ENCODE measurements at regions not wholly inside any gene's neighbourhood (a gene's known extent, or its start where the extent isn't known, plus 50 kb on each side); places are given as distances from the start of the nearest gene placed in this dataset.

- no peak overlapping the region for H3K4ac ChIP-seq (replicated peaks; ENCODE audit: insufficient read length, low read depth, low read length)
- H3K23ac ChIP-seq (ENCODE audit: insufficient read length) = no peak overlapping the region
- ChIA-PET POLR2A (ENCODE audit: partially characterized antibody) (interaction anchor here (0.6 kb wide), 1 partner anchor 68 kb away, joined by 3 read pairs; no protein-coding TSS in a partner anchor), CTCF (ENCODE audit: partially characterized antibody) (interaction anchor here (0.8 to 1.4 kb wide), 3 partner anchors 10 to 70 kb away, joined by 3 to 5 read pairs (median 5); no protein-coding TSS in a partner anchor)
- H4K91ac ChIP-seq (replicated peaks; ENCODE audit: insufficient read length, low read length) = no peak overlapping the region
- no peak overlapping the region for H2BK20ac ChIP-seq (ENCODE audit: low read length)
- DNase-seq (ENCODE audit: low read depth in 1 of 2, low spot score in 2 of 2) = no peak
- peaks cover 0 to 4% of the 10 kb centered on the region in 2 experiments; a peak in 3 of 4 replicates for H3K9me3 ChIP-seq (ENCODE audit: insufficient read depth in 2 of 2, low read depth in 1 of 2, low read length in 1 of 2)
- 89% methylated on average over 3 of the region's 3 CpGs; no CpG with 5 or more reads in 1 of the 2 experiments for WGBS, 2 experiments (ENCODE audit: extremely low coverage in 1 of 2, insufficient coverage in 1 of 2, insufficient read length in 1 of 2, insufficient replicate concordance in 2 of 2, low coverage in 1 of 2, low lambda C conversion rate in 2 of 2, missing lambda C conversion rate in 1 of 2)
- no peak overlapping the region for H3K9ac ChIP-seq (replicated peaks in 1 of 4; ENCODE audit: extremely low read depth in 1 of 4, low read depth in 3 of 4, low read length in 3 of 4)
- H3K27me3 ChIP-seq (replicated peaks in 1 of 4; ENCODE audit: control insufficient read depth in 3 of 4, extremely low read depth in 1 of 4, insufficient read depth in 3 of 4, low read length in 3 of 4) = no peaks in the 10 kb centered on the region
- H2BK5ac ChIP-seq (ENCODE audit: low read depth, low read length) = no peak overlapping the region
- no peak overlapping the region for H2AFZ ChIP-seq (ENCODE audit: low read length)
- no peak overlapping the region for H3K4me3 ChIP-seq (ENCODE audit: extremely low read depth in 1 of 4, insufficient read depth in 2 of 4, low read depth in 3 of 4, low read length in 4 of 4)
- no peak overlapping the region for H2BK120ac ChIP-seq (replicated peaks; ENCODE audit: low read depth, low read length)
- no peak for TF ChIP-seq RNF2 (IDR thresholded peaks at IDR 0.05; ENCODE audit: borderline replicate concordance, low read depth, low read length, missing control alignments, poor library complexity, severe bottlenecking)
- no peak for TF ChIP-seq POU5F1 (IDR thresholded peaks at IDR 0.05; ENCODE audit: low read depth, low read length)
- TF ChIP-seq EGR1 (IDR thresholded peaks at IDR 0.05; ENCODE audit: borderline replicate concordance, low read depth, low read length) = no peak
- TF ChIP-seq FOSL1 (IDR thresholded peaks at IDR 0.05; ENCODE audit: insufficient read depth, low read depth, low read length) = no peak
- TF ChIP-seq KDM1A (IDR thresholded peaks at IDR 0.05; ENCODE audit: borderline replicate concordance, low read length) = no peak
- TF ChIP-seq TBP (IDR thresholded peaks at IDR 0.05; ENCODE audit: low read depth, low read length) = no peak
- no peak for TF ChIP-seq HDAC2 (IDR thresholded peaks at IDR 0.05; ENCODE audit: borderline replicate concordance in 1 of 2, low read depth in 2 of 2, low read length in 2 of 2)
- no peak for TF ChIP-seq CHD2 (IDR thresholded peaks at IDR 0.05; ENCODE audit: low read length)
- H4K20me1 ChIP-seq (replicated peaks in 1 of 2; ENCODE audit: control insufficient read depth in 1 of 2, insufficient read depth in 2 of 2, low read length in 2 of 2) = no peaks in the 10 kb centered on the region
- no peak overlapping the region for H4K8ac ChIP-seq (ENCODE audit: extremely low read depth, insufficient read depth, low read length)
- no peak overlapping the region for H3K56ac ChIP-seq (replicated peaks; ENCODE audit: insufficient read length, low read depth, low read length)
- no peak overlapping the region for H3K27ac ChIP-seq (ENCODE audit: low read depth, low read length)
- no peaks in the 10 kb centered on the region for H3K79me2 ChIP-seq (ENCODE audit: control insufficient read depth in 1 of 2, insufficient read depth in 2 of 2, low read length in 2 of 2)
- no peak for FAIRE-seq
- no peak overlapping the region for H2AK5ac ChIP-seq (ENCODE audit: low read depth, low read length)
- no peak overlapping the region for H2BK15ac ChIP-seq (ENCODE audit: low read length)
- H2BK12ac ChIP-seq (ENCODE audit: low read depth, low read length) = no peak overlapping the region; the same call in 1 of the 2 replicates
- H3K23me2 ChIP-seq (ENCODE audit: low read depth, low read length) = no peaks in the 10 kb centered on the region
- H4K5ac ChIP-seq (ENCODE audit: insufficient read length, low read depth, low read length) = no peak overlapping the region
- no peak overlapping the region for H3K14ac ChIP-seq (ENCODE audit: insufficient read length)
- H3K4me1 ChIP-seq (replicated peaks in 1 of 4; ENCODE audit: control insufficient read depth in 3 of 4, insufficient read depth in 4 of 4, low read length in 3 of 4) = no peaks in the 10 kb centered on the region
- H3K79me1 ChIP-seq (ENCODE audit: low read depth, low read length) = no peaks in the 10 kb centered on the region
- H3K36me3 ChIP-seq (ENCODE audit: control insufficient read depth in 2 of 4, insufficient read depth in 4 of 4, low read length in 3 of 4) = no peaks in the 10 kb centered on the region
- H3K4me2 ChIP-seq (ENCODE audit: insufficient read depth in 1 of 2, low read depth in 2 of 2, low read length in 2 of 2) = no peak overlapping the region
- H3K18ac ChIP-seq (ENCODE audit: extremely low read depth, low read length) = no peak overlapping the region
Measured at GRCh38 chr20:57761413-57761734, 51.6 kb upstream of the PMEPA1 start.

All from H1 (cell line).